Naive B cell (primary cell): ENCODE measurements at regions not wholly inside any gene's neighbourhood (a gene's known extent, or its start where the extent isn't known, plus 50 kb on each side); places are given as distances from the start of the nearest gene placed in this dataset.

Experiments
- ATAC-seq, 2 donors: fragments of 150-1000 bp; cut with Tn5 transposase; 2 replicates each; pipeline ENCODE4 v1.10.0; 2021; ENCODE audit warnings: low read depth in 2 of 2, mild to moderate bottlenecking in 2 of 2, moderate library complexity in 2 of 2
- DNase-seq: peaks from one replicate; pipeline ENCODE4 v3.0.0; 2022
- H3K27ac Mint-ChIP-seq, 6 donors: one replicate each; pipeline ENCODE4 v1.8.0; 2020 to 2022; ENCODE audit warnings: mild to moderate bottlenecking in 6 of 6, mixed read lengths in 6 of 6, moderate library complexity in 5 of 6, inconsistent platforms in 2 of 6
- H3K27me3 Mint-ChIP-seq, 3 donors: one replicate each; pipeline ENCODE4 v1.8.0; 2021 to 2022; ENCODE audit warnings: mixed read lengths in 3 of 3, mild to moderate bottlenecking in 1 of 3
- H3K36me3 Mint-ChIP-seq, 2 donors: one replicate each; pipeline ENCODE4 v1.8.0; 2020 to 2022; ENCODE audit warnings: mixed read lengths in 2 of 2, inconsistent platforms in 1 of 2, mild to moderate bottlenecking in 1 of 2
- H3K4me1 Mint-ChIP-seq, 3 donors: one replicate each; pipeline ENCODE4 v1.8.0; 2020 to 2022; ENCODE audit warnings: mixed read lengths in 3 of 3, inconsistent platforms in 1 of 3, mild to moderate bottlenecking in 1 of 3, moderate library complexity in 1 of 3
- H3K4me3 Mint-ChIP-seq, 8 donors: one replicate each; pipeline ENCODE4 v1.8.0; 2020 to 2022; ENCODE audit warnings: mild to moderate bottlenecking in 8 of 8, mixed read lengths in 8 of 8, moderate library complexity in 8 of 8, inconsistent platforms in 2 of 8
- H3K9me3 Mint-ChIP-seq, 7 donors: one replicate each; pipeline ENCODE4 v1.8.0; 2020 to 2022; ENCODE audit warnings: mixed read lengths in 7 of 7, mild to moderate bottlenecking in 5 of 7, inconsistent platforms in 2 of 7, moderate library complexity in 1 of 7

DNA sequence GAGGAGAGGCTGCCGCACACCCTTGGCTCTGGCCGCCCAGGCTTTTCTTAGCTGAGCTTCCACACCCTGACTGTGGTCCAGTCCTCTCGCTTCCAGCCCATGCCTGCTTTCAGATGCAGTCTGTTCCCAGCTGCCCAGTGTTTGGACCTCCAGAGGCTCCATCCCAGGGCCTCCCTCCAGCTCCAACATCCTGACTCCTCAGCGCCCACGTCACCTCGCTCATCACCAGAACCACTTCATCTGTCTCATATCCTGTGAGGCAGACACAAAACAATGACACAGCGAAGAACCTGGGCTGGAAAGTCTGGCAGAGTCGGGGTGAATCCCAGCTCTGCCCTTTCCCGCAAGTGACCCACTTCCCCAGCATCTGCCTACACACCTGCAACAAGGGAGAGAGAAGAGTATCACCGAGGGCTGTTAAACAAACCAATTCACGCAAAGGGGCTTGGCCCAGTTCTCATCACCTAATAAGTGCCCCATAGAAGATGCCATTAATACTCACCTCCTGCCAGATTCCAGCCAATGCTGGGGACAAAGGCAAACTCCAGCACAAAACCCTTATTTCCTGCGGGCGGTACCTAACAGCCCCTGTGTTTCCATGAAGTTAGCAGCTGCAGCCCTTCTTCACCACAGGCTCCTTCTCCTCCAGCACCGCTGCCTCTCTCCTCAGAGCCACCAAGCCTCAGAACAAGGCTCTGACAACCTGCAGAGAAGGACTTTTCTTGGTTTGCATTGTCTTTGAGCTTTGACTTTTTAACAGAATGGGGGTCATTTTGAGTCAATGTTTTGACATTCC, 133.4 kb upstream of the CDH4 start:
- H3K9me3 Mint-ChIP-seq: no peaks in the 10 kb centered on the region
- H3K4me3 Mint-ChIP-seq: peak overlapping the region in 1 of 8 donors; percentile 31
- H3K27me3 Mint-ChIP-seq: peaks cover 0 to 4% (median 0%) of the 10 kb centered on the region in 3 donors
- ATAC-seq: no peak
- no peaks in the 10 kb centered on the region for H3K36me3 Mint-ChIP-seq
- H3K27ac Mint-ChIP-seq: no peak overlapping the region
- no peak for DNase-seq
- peaks cover 0 to 4% (median 0%) of the 10 kb centered on the region in 3 donors for H3K4me1 Mint-ChIP-seq

GRCh38 chr20:61119273-61119672, 132.8 kb upstream of the CDH4 start:
- Mint-ChIP-seq H3K9me3 (no peaks in the 10 kb centered on the region), H3K4me1 (peaks cover 0 to 4% (median 0%) of the 10 kb centered on the region in 3 donors), H3K4me3 (no peak overlapping the region), H3K27me3 (peaks cover 0 to 4% (median 0%) of the 10 kb centered on the region in 3 donors), H3K27ac (no peak overlapping the region), H3K36me3 (no peaks in the 10 kb centered on the region)
- ATAC-seq (no peak), DNase-seq (no peak)

DNA sequence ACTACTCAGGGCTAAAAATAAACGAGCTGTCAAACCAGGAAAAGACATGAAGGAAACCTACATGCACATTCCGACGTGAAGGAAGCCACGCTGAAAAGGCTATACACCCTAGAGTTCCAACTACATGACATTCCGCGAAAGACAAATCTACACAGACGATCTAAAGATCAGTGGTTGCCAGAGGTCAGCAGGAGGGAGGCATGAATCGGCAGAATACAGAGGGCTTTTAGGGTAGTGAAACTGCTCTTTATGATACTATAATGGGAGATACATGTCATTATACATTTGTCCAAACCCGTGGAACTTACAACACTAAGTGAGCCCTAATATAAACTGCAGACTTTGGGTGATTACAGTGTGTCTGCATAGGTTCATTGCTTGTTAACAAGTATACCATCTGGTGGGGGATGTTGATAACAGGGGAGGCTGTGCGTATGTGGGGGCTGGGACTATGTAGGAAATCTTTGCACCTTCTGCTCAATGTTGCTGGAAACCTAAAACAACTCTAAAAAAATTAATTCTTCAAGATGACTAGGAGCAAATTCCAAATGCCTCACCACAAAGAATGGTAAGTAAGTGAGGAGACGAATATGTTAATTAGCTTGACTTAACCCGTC, 132.2 kb upstream of the CDH4 start:
- peaks cover 0 to 4% (median 0%) of the 10 kb centered on the region in 3 donors for H3K4me1 Mint-ChIP-seq
- ATAC-seq: no peak
- no peak overlapping the region for H3K4me3 Mint-ChIP-seq
- no peaks in the 10 kb centered on the region for H3K36me3 Mint-ChIP-seq
- H3K9me3 Mint-ChIP-seq: no peaks in the 10 kb centered on the region
- DNase-seq: no peak
- H3K27me3 Mint-ChIP-seq: peaks cover 0 to 4% (median 0%) of the 10 kb centered on the region in 3 donors
- peak overlapping the region in 1 of 6 donors; percentile 28 for H3K27ac Mint-ChIP-seq

GRCh38 chr20:61120595-61121515, 131.2 kb upstream of the CDH4 start:
- Mint-ChIP-seq H3K4me3 (peak overlapping the region in 1 of 8 donors; percentile 35), H3K4me1 (peaks cover 0 to 4% (median 0%) of the 10 kb centered on the region in 3 donors), H3K36me3 (no peaks in the 10 kb centered on the region), H3K27ac (no peak overlapping the region), H3K27me3 (peaks cover 0 to 4% (median 0%) of the 10 kb centered on the region in 3 donors), H3K9me3 (no peaks in the 10 kb centered on the region)
- no peak for DNase-seq
- no peak for ATAC-seq

- DNase-seq (no peak), ATAC-seq (no peak)
- H3K4me3 Mint-ChIP-seq: no peak overlapping the region
- H3K27ac Mint-ChIP-seq: no peak overlapping the region
- no peaks in the 10 kb centered on the region for H3K9me3 Mint-ChIP-seq
- H3K27me3 Mint-ChIP-seq: peaks cover 0 to 4% (median 0%) of the 10 kb centered on the region in 3 donors
- peaks cover 0 to 4% (median 0%) of the 10 kb centered on the region in 3 donors for H3K4me1 Mint-ChIP-seq
- no peaks in the 10 kb centered on the region for H3K36me3 Mint-ChIP-seq
Measured at GRCh38 chr20:61121661-61122060, 130.4 kb upstream of the CDH4 start.

GRCh38 chr20:61123286-61123685, 128.8 kb upstream of the CDH4 start:
- H3K4me3 Mint-ChIP-seq: no peak overlapping the region
- ATAC-seq: no peak
- DNase-seq: no peak
- H3K9me3 Mint-ChIP-seq: no peaks in the 10 kb centered on the region
- no peaks in the 10 kb centered on the region for H3K36me3 Mint-ChIP-seq
- H3K27me3 Mint-ChIP-seq: peaks cover 0 to 4% (median 0%) of the 10 kb centered on the region in 3 donors
- H3K4me1 Mint-ChIP-seq: peaks cover 0 to 4% (median 0%) of the 10 kb centered on the region in 3 donors
- H3K27ac Mint-ChIP-seq: no peak overlapping the region

- peaks cover 0 to 4% (median 0%) of the 10 kb centered on the region in 3 donors for H3K27me3 Mint-ChIP-seq
- no peak overlapping the region for H3K27ac Mint-ChIP-seq
- ATAC-seq (no peak), DNase-seq (no peak)
- peaks cover 0 to 4% (median 0%) of the 10 kb centered on the region in 3 donors for H3K4me1 Mint-ChIP-seq
- H3K9me3 Mint-ChIP-seq: no peaks in the 10 kb centered on the region
- no peaks in the 10 kb centered on the region for H3K36me3 Mint-ChIP-seq
- H3K4me3 Mint-ChIP-seq: no peak overlapping the region
Measured at GRCh38 chr20:61123751-61124368, 128.2 kb upstream of the CDH4 start.

DNA sequence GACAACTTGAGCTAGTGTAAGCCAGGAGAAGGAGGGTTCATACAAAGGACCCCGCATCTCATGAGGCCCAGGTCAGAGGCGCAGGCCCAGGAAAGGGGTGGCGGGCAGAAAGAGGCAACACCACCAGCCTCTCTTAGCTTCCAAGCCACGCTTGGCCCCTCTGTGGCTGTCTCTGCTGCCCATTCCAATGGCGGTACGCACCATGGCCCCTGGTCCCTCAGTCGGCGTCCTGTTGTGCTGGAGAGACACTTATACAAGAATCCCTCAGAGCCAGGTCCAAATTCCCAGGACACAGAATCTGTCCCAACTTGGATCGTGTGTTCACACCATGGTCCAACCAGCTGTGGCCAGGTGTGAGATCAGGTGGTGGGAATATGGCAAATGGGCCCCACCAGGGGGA, 127.0 kb upstream of the CDH4 start:
- no peaks in the 10 kb centered on the region for H3K4me1 Mint-ChIP-seq
- no peak overlapping the region for H3K4me3 Mint-ChIP-seq
- H3K27ac Mint-ChIP-seq: no peak overlapping the region
- H3K27me3 Mint-ChIP-seq: peaks cover 0 to 10% (median 0%) of the 10 kb centered on the region in 3 donors
- H3K36me3 Mint-ChIP-seq: no peaks in the 10 kb centered on the region
- H3K9me3 Mint-ChIP-seq: no peaks in the 10 kb centered on the region
- DNase-seq: no peak
- no peak for ATAC-seq

DNA sequence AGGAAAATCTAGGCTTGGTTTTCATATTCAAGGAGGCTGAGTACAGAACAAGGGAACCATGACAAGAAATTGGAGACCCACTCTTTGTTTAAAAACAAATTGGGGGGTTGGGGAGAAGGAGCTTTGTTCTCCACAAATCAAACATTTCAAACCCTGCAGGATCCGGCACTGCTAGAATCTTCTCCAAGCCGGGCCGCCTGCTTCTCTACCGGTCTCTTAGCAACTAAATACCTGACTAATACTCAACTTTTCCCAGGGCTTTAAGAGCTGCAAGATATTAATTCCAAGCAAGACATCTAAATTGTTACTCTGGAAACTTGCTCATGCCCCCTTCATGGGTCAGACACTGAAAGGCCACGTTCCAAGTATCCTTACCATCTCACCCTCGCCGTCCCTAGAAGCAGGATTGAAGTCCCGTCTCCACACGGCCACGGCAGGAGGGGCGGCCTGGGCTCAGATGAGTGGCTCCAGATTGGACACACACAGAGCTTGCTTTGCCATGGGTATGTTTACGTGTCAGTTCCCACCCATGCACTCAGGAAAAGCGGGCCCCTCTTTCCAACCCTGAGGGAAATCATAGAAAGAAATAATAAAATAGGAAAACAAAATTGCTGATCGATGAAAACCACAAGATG, 126.4 kb upstream of the CDH4 start:
- Mint-ChIP-seq H3K4me3 (no peak overlapping the region), H3K27ac (no peak overlapping the region), H3K27me3 (peaks cover 0 to 10% (median 1%) of the 10 kb centered on the region in 3 donors), H3K9me3 (no peaks in the 10 kb centered on the region), H3K36me3 (no peaks in the 10 kb centered on the region), H3K4me1 (no peaks in the 10 kb centered on the region)
- DNase-seq: no peak
- no peak for ATAC-seq

GRCh38 chr20:61126369-61127195, 125.5 kb upstream of the CDH4 start:
- no peak for DNase-seq
- H3K4me3 Mint-ChIP-seq: no peak overlapping the region
- no peaks in the 10 kb centered on the region for H3K4me1 Mint-ChIP-seq

DNA sequence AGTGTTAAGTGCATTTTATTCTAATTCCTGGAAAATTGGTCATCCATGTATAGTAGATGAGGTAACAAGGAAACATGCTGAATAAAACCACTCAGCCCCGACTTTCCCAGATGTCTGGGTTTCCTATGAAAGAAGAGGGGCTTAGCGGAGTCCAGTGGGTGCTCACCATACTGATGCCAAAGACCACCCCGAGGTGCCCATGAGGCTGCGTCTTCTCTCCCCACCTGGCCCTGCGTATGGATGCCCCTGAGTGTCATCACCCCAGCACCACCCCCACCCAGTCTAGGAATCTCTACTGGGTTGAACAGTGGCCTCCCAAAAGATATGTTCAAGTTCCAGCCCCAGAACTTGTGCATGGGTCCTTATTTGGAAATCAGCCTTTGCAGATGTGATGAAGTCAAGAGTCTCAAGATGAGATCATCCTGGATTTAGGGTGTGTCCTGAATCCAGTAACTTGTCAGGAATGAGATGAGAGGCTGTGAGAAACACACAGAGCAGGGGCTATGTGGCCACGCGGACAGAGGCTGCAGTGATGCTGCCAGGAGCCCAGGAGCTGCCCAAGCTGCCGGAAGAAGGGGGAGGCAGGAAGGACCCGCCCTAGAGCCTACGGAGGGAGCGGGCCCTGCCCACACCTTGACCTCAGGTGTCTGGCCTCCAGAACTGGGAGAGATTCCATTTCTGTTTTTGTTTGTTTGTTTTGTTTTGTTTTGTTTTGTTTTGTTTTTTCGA, 124.6 kb upstream of the CDH4 start:
- H3K27ac Mint-ChIP-seq: no peak overlapping the region
- no peaks in the 10 kb centered on the region for H3K4me1 Mint-ChIP-seq
- H3K27me3 Mint-ChIP-seq: peaks cover 0 to 5% (median 4%) of the 10 kb centered on the region in 3 donors
- H3K4me3 Mint-ChIP-seq: no peak overlapping the region
- no peaks in the 10 kb centered on the region for H3K36me3 Mint-ChIP-seq
- peaks cover 0 to 2% (median 0%) of the 10 kb centered on the region in 7 donors for H3K9me3 Mint-ChIP-seq
- ATAC-seq (no peak), DNase-seq (no peak)

More at GRCh38 chr20:61126369-61127195, 125.5 kb upstream of the CDH4 start:
- ATAC-seq: no peak
- H3K9me3 Mint-ChIP-seq: peaks cover 0 to under 1% (median 0%) of the 10 kb centered on the region in 7 donors
- peaks cover 0 to 10% (median 4%) of the 10 kb centered on the region in 3 donors for H3K27me3 Mint-ChIP-seq
- no peaks in the 10 kb centered on the region for H3K36me3 Mint-ChIP-seq
- no peak overlapping the region for H3K27ac Mint-ChIP-seq
